Kasumi-1 (cell line): ENCODE measurements at regions not wholly inside any gene's neighbourhood (a gene's known extent, or its start where the extent isn't known, plus 50 kb on each side); places are given as distances from the start of the nearest gene placed in this dataset.
"Not testable (repeated sequence)": the region's sequence is repeated elsewhere in the genome, so short reads cannot be mapped to it uniquely, and the experiment has no call there.

ENCODE experiments used
- DNase-seq, 2 experiments: peaks; one replicate each; lab custom pipeline; 2025; lab: John Stamatoyannopoulos, UW

- DNase-seq = peak in 1 of 2 experiments; percentile 19
Measured at GRCh38 chr5:50590444-50591189, 75.8 kb upstream of the PARP8 start.

DNA sequence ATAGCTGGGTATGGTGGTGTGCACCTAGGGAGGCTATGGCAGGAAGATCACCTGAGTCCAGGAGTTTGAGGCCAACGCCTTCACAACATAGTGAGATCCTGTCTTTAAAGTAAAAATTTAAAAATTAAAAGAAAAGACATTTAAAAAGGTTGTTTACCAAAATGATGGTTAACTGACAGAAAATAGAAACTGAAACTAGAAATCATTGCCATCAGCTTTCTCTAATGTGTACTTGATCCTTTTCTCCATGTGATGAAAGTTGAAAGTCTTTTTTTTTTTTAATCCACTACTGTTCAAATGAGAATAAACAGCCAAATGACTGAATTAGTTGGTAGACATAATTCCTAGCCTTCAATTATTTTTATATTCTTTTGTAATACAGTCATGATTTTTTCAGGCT lies 75.1 kb upstream of the PARP8 start:
- DNase-seq = not testable (repeated sequence)

DNA sequence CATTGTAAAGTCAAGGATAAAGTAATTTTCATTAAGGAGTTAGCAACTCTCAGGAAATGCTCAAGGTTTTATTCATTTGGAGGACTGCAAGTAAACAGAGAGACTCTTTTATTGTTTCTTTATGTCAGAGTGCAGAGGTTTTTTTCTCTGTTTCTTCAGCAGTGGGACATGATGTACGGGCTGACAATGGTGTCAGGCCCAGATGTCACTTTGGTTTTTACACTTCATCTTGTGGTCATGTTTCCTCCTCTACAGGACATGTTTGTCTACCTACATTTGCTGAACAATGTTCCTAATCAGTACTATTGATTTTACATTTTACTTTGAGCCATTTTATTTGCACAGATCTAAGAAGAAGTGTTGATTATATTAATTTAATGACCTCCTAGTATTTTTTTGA lies 72.8 kb upstream of the PARP8 start:
- DNase-seq = no peak

DNA sequence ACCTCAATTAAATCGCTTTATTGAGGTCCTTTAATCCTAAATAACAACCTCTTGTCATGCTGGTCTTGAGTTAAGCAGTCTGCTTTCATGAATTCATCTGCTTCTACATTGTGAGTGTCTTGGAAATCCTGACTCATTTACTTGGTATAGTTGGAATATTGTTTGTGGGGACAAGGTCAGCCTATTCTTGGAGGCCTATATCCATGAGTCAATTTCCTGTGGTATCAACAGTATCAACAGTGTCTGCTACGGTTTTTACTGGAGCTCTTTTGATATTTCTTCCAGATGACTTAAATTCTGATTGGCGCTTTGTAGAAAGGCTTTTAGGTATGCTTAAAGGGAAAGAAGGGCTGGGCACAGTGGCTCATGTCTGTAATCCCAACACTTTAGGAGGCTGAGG lies 71.2 kb upstream of the PARP8 start:
- peak; percentile 55 to 64 for DNase-seq

- not testable (repeated sequence) for DNase-seq
Measured at GRCh38 chr5:50601576-50601975, 64.9 kb upstream of the PARP8 start.

DNA sequence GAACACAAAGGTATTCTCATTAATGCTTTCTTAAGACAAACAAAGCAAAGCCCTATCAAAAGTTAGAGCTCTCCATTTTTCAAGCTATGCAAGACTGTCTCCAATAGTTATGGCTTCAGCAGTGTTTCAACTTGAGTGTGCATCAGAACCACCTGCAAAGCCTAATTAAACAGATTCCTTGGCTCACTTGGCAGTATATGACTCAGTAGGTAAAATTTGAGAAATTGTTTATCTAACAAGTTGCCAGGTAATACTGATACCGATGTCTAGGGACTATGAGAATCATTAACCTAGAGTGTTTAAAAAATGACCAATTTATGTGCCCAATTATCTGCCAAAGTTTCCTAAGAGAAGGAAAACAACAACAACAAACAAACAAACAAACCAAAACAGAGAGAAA lies 60.3 kb upstream of the PARP8 start:
- no peak for DNase-seq

DNA sequence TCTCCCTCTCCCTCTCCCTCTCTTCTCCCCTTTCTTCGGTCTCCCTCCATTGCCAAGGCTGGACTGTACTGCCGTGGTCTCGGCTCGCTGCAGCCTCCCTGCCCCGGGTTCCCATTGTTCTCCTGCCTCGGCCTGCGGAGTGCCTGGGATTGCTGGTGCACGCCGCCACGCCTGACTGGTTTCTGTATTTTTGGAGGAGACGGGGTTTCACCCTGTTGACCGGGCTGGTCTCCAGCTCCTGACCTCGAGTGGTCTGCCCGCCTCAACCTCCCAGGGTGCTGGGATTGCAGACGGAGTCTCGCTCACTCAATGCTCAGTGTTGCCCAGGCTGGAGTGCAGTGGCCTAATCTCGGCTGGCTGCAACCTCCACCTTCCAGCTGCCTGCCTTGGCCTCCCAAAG lies 59.0 kb upstream of the PARP8 start:
- not testable (repeated sequence) for DNase-seq

DNA sequence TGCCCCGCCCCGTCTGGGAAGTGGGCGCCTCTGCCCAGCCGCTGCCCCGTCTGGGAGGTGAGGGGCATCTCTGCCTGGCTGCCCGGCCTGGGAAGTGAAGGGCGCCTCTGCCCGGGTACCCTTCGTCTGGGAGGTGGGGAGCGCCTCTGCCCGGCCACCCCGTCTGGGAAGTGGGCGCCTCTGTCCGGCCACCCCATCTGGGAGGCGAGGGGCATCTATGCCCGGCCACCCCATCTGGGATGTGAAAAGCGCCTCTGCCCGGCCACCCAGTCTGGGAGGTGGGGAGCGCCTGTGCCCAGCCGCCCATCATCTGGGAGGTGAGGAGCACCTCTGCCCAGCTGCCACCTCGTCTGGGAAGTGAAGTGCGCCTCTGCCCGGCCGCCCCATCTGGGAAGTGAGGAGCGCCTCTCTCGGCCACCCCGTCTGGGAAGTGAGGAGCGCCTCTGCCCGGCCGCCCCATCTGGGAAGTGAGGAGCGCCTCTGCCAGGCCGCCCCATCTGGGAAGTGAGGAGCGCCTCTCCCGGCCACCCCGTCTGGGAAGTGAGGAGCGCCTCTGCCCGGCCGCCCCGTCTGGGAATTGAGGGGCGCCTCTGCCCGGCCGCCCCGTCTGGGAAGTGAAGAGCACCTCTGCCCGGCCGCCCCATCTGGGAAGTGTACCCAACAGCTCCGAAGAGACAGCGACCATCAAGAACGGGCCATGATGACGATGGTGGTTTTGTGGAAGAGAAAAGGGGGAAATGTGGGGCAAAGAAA lies 58.3 kb upstream of the PARP8 start:
- not testable (repeated sequence) for DNase-seq

GRCh38 chr5:50613057-50613456 lies 53.4 kb upstream of the PARP8 start:
- not testable (repeated sequence) for DNase-seq
